HG03196 (cell line): ENCODE measurements at regions not wholly inside any gene's neighbourhood (a gene's known extent, or its start where the extent isn't known, plus 50 kb on each side); places are given as distances from the start of the nearest gene placed in this dataset.

Experiments used
- ATAC-seq: cut with Tn5 transposase; IDR thresholded peaks from one replicate; pipeline ENCODE4 v1.9.1; 2021; ENCODE audit not compliant: unreplicated experiment

DNA sequence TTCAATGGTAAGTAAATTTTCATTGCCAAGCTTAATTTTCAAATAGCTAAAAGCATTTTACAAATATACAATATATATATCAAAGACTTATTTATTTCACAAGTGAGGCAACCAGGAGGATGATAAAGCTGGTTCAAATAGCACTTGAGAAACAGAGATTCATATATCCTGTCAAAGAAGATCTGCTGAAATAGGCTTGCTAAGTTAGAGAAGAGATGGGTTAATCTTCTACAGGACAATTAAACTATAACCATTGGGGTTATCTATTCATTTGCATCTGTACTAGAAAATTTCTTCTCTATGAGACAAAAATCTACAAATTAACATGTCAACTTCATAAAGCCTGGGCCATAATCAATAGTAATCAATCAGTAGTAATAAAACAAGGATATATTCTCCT lies 637.7 kb upstream of the UBE2E2 start:
- no peak for ATAC-seq

DNA sequence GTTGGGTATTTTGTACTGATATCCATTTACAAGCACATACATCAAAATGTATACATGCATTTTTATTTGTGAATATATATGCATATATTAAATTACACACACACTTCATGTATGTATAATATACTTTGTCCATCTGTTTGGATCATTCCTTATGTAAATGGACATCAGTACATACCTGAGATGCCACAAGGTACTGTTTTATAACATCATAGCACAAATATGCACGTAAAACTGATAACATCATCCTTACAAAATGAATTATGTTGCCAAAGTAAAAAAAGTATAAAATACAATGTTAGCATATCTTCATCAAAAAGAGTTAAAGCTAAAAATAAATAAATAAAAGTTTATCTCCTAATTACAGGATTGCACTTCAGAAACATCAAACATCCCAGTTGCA lies 634.8 kb upstream of the UBE2E2 start:
- ATAC-seq = no peak

DNA sequence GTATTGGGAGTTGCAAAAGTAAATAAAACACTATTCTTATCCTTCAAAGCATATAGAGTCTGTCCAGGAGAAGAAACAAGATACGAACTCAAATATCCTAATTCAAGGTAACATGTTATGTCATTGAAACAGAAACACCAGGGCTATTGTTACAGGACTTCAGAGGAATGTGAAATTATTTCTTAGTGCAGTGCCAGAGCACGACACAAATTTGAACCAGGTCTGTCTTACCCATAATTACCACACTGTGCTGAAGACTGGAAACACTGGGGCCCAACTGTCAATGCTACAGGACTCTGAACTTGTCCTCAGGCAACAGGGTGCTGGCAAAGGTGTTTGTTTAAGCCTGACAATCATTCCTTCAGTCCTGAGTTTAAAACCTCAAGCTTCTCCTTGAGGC lies 633.6 kb upstream of the UBE2E2 start:
- ATAC-seq = no peak

DNA sequence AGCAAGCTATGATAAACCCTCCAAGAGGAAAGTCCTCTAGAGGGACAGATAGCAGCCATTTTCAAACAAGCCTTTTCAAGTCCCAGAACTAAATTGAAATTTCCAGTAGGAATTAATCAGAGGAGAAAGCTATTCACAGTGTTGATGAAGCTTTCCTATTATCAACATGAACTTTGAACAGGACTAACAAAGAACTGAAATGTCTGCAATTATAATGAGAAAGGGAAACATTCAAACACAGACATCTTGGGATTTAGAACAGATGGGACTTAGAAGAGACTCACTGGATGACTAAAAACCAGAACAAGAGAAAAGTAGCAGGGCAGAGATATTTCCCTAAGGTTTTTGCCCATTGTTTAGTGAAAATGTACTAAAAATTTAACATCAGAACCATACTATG lies 622.1 kb upstream of the UBE2E2 start:
- no peak for ATAC-seq

DNA sequence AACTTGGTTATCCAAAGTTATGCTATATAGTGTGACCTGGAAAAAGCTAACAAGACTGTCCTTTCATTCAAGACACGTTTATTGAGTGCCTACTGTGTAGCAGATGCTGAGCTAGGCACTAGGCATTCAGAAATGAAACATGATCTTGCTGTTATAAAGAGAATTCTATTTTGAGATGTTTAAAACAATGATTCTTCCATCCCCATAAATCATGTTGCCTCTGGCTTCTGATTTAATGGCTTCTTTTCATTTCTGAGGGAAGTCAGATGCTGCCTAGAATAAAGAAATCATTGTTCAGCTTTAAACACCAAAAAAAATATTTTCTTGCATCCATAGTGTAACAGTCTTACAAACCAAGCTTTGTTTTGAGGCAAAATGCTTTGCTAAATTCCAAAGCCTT lies 620.9 kb upstream of the UBE2E2 start:
- no peak for ATAC-seq

DNA sequence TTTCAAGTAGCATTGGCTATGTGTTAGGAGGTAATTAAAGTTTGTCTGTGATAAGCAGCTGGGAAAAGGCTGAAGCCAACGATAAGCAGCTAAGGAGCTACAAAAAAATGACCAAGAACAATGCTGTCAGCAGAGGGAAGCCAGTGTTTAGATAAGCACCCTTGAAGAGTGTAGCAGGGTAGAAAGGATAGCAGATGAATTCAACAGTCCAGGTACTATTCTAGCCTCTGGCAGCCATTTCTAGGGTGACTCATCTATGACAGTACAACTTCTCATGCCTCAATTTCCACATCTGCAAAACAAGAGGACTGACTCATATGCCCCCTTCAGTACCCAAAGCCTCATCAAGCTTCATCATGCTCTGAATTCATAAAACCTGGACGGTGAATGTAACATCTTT lies 617.6 kb upstream of the UBE2E2 start:
- ATAC-seq = no peak

DNA sequence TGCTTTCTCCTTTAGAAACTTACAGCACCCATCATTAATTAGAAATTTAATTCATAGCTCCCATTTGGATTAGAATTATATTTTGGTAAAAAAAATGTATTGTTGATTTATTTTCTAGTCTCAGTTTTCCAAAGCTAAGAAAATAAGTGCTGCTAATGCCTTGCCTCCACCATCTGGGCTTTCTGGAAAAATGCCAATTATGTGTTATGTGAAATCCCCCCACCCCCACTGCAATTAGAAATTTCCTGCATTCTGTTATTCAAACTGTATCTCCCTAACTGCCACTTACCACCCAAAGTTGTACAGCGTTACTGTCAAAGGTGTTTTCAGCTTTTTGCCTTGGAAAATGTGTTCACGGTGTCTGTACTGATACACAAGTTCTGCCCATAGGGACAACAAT lies 617.2 kb upstream of the UBE2E2 start:
- ATAC-seq = no peak

DNA sequence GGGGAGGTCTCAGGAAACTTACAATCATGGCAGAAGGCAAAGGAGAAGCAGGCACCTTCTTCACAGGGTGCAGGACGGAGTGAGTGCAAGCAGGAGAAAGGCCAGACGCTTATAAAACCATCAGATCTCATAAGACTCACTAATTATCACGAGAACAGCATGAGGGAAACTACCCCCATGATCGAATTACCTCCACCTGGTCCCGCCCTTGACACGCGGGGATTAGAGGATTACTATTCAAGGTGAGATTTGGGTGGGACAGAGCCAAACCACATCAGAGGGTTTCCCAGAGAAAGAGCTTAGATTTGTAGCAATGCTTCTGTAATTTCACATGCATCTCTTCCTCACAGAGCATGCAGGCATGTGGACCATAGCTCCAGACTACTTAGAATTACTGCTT lies 615.7 kb upstream of the UBE2E2 start:
- no peak for ATAC-seq

DNA sequence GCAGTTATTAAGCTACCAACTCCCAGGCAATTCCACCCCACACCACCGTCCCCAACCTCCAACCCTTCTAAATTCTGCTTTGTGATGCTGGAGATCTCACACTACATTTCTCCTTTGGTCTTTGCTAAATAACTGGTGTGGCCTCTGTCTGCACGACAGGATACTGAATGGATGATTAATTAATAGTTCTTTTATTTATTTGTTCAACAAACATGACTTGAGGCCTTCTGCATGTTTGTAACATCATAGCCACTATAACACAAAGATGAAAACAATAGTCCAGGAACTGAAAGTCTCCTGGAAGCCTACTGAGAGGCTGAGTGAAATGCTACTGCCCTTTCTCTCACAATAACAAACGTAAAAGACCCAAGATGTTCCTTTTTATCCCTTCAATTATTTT lies 609.5 kb upstream of the UBE2E2 start:
- no peak for ATAC-seq

DNA sequence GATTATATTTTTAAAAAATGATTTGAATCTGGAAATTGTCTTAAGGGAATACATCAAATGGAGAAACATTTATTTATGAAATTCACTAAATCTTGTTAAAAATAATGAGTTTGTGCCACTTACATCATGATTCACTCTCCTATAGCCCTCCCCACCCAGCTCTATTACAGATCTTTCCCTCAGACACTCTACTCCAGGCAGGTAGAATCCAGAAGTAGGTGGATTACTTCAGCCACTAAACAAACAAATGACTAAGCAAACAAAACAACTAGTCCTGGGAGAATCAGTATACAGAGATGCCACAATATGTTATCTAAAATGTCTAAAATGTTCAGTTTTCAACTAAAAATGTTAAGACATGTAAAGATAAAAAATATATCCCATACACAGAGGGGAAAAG lies 608.1 kb upstream of the UBE2E2 start:
- ATAC-seq = no peak

DNA sequence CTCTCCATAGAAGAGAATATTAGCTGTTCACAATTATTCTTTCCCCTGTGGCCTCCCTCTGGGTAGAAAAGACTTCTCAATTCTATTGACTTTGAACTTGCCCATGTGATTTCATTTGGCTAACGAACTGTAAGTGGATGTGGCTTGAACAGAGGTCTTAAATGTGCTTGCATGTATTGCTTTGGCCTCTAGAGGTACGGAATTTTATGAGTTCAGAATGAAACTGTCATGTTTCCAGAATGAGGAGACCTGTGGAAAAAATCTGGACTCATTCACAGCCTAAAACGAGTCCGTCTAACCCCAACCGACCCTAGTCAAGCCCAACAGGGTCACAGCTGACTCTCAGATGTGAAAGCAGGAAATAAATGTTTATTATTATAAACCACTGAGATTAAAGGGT lies 596.7 kb upstream of the UBE2E2 start:
- no peak for ATAC-seq

DNA sequence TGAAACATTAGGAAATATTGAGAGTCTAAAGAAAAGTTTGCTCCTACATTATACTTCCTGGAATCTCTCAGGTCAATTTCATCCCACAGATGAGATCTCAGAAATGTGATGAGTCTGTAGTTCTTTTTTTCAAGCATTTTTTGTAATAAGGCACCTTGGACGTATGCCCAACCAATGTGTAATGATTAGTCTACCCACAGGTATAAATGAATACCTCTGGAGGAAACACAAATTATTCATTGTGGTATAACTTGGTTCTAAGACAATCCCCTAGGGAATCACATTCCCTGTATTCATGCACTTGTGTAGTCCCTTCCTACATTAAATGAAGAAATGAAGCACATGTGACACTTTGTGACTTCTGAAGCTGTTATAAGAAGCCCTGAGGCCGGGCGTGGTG lies 596.2 kb upstream of the UBE2E2 start:
- ATAC-seq = no peak

DNA sequence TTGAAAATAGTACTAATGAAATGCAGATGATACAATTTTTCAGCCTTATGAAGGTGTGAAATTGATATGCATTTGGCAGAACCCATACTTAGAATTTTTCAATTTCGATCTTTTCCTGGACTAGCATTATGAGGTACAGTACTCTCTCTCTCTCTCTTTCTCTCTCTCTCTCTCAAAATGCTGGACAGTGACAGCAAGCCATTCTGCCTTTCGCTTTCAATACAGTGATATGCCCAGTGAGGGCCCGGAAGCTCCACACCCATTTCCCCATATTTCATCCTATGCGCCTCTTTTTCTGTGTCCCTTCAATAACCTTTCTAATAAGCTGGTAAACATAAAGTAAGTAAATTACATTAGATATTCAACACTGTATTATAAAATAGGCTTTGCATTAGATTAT lies 595.0 kb upstream of the UBE2E2 start:
- no peak for ATAC-seq

DNA sequence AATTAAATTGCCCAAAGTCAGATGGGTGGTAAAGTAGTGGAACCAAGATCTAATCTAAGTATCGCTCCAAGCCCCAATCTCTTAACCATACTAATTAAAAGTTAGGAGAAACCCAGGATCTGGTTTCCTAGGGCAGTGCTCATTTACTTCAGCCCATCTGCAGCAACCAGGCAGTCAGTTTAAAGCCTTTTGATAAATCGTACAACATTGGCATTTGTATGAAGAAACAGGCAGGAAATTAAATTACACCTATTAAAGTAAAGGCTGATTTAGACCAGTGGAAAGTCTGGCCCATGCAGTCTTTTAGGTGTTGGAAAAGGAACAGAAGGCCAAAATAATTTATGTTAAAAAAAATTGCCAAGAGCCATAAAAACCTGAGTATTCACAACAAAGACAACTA lies 594.4 kb upstream of the UBE2E2 start:
- ATAC-seq = no peak

DNA sequence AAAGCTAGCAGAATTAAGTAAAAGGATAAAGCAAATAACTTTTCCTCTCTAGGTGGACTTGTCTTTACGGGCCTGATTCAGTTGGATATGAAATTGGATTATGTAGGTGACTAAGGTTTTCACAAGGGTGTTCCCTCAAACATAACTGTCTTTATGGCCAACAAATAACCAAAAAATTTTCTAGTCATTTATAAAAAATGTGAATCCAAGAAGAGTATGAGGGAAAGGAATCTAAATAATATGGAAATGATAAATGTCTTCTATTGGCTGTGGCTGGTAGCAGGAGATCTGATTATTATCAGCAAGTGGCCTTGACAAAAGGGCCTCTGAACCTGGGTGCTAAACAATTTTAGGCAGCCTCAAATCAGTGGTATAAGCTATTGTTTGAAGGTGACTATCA lies 594.0 kb upstream of the UBE2E2 start:
- no peak for ATAC-seq

DNA sequence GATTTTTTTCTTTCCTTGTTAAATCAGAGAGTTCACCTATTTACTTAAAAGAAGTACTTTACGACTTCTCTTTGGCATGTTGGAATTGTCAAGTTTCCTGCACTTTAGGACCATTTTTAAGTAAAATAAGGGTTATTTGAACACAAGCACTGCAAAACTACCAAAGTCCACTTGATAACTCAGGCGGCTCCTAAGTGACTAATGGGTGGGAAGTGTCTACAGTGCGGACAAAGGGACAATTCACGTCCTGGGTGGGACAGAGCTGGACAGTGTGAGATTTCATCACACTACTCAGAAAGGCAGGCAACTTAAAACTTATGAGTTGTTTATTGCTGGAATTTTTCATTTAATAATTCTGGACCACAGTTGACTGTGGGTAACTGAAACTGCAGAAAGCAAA lies 590.2 kb upstream of the UBE2E2 start:
- no peak for ATAC-seq

DNA sequence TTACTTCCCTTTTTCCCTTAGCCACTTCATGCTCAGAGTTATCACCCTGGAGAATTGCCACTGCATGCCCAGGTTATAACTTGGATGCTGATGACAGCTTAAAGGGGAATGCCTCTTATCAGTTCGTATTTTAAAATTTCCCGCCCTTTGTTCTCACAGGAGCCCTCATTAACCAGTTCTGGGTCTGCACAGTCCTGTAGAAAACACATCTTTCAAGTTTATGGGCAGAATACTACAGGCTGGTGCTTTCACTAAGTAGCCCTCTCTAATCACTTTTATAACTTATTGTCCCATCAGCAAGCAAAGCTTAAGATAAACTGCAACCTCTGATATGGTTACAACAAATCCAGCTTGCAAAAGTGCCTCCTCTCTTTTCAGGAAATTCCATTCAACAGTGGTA lies 587.3 kb upstream of the UBE2E2 start:
- no peak for ATAC-seq

DNA sequence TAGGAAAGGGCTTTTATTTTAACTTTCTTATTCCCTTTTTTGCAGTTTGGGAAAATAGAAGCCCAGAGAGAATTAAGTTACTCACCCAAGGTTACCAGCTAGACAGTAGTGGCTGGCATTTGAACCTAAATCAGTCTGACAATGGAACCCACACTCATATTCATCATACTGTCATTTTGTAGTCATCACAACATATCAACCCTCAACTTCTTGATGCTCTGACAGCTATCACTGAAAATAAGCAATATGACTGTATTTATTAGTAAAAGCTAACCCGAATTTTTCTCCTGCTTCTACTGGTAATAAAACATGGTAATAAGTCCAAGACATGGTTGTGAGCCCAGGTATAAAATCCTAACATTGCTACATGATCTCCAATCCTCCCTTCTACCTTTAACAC lies 585.8 kb upstream of the UBE2E2 start:
- ATAC-seq = no peak

DNA sequence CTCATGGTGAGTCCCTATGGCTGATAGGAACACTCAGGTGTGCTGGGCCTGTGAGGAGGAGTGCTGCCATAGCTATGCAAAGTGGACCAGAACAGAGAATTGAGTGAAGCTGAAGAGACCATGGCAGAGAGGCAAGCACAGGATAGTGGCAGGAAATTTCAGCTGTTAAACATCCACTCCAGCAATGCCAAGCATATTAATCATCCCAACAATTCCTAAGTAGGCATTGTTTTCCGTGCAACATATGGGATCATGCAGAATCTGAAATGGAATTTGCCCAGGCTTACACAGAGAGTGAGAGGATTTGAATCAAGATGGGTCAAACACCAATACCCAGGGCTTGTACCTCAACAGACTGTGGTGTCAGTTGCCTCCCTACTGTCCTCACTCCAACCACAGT lies 582.6 kb upstream of the UBE2E2 start:
- ATAC-seq = no peak

DNA sequence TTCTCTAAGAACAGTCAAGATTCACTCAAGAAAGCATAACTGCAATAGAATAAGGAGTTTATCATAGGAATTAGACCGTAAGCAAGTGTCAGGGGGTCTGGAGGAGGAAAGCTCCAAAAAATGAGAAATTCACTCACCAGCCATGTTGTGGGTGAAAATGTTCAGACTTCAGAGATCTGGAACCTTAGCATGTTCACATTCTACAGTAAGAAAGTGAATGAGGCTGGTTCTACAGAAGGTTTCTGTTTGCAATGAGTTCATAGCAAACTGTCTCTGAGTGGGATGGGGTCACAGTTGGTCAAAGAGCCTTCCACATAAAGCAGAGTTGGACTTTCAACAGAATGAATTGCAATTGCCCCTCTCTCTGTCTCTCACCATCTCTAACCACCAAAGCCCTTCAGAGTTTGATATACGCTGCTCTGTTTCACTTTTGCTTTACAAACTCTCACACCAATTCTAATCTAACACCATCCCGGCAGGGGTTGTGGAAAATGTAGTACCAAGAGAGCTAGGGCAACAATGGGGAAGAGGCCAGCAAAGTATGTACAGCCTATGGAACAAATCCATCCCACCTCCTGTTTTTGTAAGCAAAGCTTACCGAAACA lies 581.8 kb upstream of the UBE2E2 start:
- no peak for ATAC-seq

DNA sequence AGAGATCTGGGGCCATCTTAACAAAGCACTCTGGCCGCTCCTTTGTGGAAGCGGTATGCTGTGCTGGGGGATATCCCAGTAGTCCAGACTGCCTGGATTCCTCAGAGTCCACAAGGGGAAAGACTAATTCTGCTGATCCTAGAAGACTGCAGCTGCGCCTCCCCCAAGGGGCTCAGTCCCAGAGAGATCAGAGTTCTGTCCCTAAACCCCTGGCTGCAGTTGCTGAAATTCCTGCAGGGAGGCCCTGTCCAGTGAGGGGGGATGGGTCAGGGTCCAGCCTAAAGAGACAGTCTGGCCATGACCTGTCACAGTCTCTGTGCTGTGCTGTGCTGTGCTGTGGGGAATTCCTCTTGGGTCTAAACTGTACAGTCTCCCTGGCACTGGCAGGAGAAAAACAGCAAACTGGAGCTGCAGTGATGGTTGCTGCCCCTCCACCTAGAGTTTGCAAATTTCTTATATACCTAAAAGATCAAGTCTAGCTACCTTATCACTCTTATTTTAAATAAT lies 575.1 kb upstream of the UBE2E2 start:
- no peak for ATAC-seq

DNA sequence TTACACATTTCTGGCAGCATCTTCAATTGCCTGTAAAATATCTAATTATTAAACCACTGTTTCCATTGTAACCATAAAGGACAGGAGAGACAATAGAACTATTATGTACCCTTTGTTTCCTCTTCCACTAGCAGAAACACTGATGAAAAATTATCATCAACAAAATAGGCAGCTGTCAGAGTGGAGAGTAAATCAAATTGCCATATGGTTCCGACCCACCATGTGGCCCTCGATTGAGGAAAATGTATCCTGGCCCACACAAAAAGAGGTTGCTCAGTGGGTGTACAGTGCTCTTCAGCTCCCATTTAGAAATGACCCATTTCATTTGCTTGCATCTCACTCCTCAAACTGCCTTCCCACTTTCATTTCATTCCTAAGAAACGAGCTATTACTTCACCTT lies 570.6 kb upstream of the UBE2E2 start:
- ATAC-seq = no peak

DNA sequence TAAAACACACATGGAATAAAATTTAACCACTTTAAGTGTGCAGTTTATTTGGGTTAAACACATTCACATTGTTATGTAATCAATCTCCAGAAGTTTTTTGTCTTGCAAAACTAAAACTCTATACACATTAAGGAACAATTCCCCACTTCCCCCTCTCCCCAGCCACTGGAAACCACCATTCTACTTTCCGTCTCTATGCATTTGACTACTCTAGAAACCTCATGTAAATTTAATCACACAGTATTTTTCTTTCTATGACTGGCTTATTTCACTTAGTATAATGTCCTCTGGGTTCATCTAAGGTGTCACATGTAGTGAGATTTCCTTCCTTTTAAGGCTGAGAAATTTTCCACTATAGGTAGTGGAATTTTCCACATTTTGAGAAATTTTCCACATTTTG lies 568.7 kb upstream of the UBE2E2 start:
- ATAC-seq = no peak
